Lung (tissue), 11 donors: ENCODE measurements at regions not wholly inside any gene's neighbourhood (a gene's known extent, or its start where the extent isn't known, plus 50 kb on each side); places are given as distances from the start of the nearest gene placed in this dataset.

Source experiments
- ATAC-seq: fragments of 200-7000 bp; cut with Tn5 transposase; one replicate; pipeline ENCODE4 v1.9.1; 2020; ENCODE audit warnings: moderate number of reproducible peaks; ENCODE audit not compliant: insufficient read depth, low FRiP score
- DNase-seq, 3 donors: peaks; one replicate each; pipeline ENCODE4 v3.0.0-alpha.2; 2013 to 2017
- H3K27ac ChIP-seq, 2 donors: one replicate each; pipeline ENCODE4 v1.5.1; 2013; ENCODE audit warnings: mild to moderate bottlenecking in 2 of 2, moderate library complexity in 2 of 2, control low read depth in 1 of 2, inconsistent platforms in 1 of 2, low read depth in 1 of 2, low read length in 1 of 2
- H3K27me3 ChIP-seq, 3 donors: one replicate each; pipeline ENCODE4 v1.5.1; 2013; ENCODE audit warnings: low read length in 2 of 3; ENCODE audit not compliant: control insufficient read depth in 3 of 3, insufficient read depth in 3 of 3
- H3K36me3 ChIP-seq, 4 donors: one replicate each; pipeline ENCODE4 v1.5.1; 2013; ENCODE audit warnings: low read length in 4 of 4, mild to moderate bottlenecking in 1 of 4, moderate library complexity in 1 of 4; ENCODE audit not compliant: control insufficient read depth in 4 of 4, insufficient read depth in 4 of 4
- H3K4me1 ChIP-seq, 5 donors: one replicate each; pipeline ENCODE4 v1.5.1; 2013; ENCODE audit warnings: low read length in 5 of 5, mild to moderate bottlenecking in 2 of 5, moderate library complexity in 1 of 5; ENCODE audit not compliant: control insufficient read depth in 5 of 5, insufficient read depth in 5 of 5
- H3K4me3 ChIP-seq: one replicate; pipeline ENCODE4 v1.5.1; 2013; ENCODE audit warnings: mild to moderate bottlenecking, control low read depth, moderate library complexity
- H3K9ac ChIP-seq, 2 donors: one replicate each; pipeline ENCODE4 v1.5.1; 2013; ENCODE audit warnings: low read length in 2 of 2, control low read depth in 1 of 2; ENCODE audit not compliant: insufficient read depth in 1 of 2
- H3K9me3 ChIP-seq, 4 donors: one replicate each; pipeline ENCODE4 v1.5.1; 2013; ENCODE audit warnings: low read length in 3 of 4, mild to moderate bottlenecking in 1 of 4, moderate library complexity in 1 of 4; ENCODE audit not compliant: control insufficient read depth in 4 of 4, insufficient read depth in 3 of 4
- WGBS, 2 donors: extraction: QIAGEN DNeasy Blood & Tissue Kit; methylation state at CpG; one replicate each; pipeline ENCODE4 v1.1.7; 2013; 5-methylcytosine and 5-hydroxymethylcytosine counted together
- TF ChIP-seq, protein P1 (sequence below): IDR thresholded peaks from 2 replicates; pipeline ENCODE4 v1.5.1; 2012; ENCODE audit warnings: mild to moderate bottlenecking; ENCODE audit errors: control extremely low read depth, extremely low read depth
- donor health status: control.
- donor health status: control.
- donor health status: Bipolar disorder and iron deficiency.
- donor health status: healthy.
- donor health status: DM: yes; HTN: yes; CAD: no.

GRCh38 chr11:39725081-39725480, 1734.4 kb downstream of the LRRC4C start:
- Histone ChIP-seq H3K27ac (no peak overlapping the region), H3K36me3 (no peaks in the 10 kb centered on the region), H3K9ac (no peak overlapping the region), H3K4me1 (peaks cover 0 to 8% (median 2%) of the 10 kb centered on the region in 5 donors), H3K9me3 (no peaks in the 10 kb centered on the region), H3K4me3 (no peak overlapping the region), H3K27me3 (no peaks in the 10 kb centered on the region)
- TF ChIP-seq, protein P1, sequence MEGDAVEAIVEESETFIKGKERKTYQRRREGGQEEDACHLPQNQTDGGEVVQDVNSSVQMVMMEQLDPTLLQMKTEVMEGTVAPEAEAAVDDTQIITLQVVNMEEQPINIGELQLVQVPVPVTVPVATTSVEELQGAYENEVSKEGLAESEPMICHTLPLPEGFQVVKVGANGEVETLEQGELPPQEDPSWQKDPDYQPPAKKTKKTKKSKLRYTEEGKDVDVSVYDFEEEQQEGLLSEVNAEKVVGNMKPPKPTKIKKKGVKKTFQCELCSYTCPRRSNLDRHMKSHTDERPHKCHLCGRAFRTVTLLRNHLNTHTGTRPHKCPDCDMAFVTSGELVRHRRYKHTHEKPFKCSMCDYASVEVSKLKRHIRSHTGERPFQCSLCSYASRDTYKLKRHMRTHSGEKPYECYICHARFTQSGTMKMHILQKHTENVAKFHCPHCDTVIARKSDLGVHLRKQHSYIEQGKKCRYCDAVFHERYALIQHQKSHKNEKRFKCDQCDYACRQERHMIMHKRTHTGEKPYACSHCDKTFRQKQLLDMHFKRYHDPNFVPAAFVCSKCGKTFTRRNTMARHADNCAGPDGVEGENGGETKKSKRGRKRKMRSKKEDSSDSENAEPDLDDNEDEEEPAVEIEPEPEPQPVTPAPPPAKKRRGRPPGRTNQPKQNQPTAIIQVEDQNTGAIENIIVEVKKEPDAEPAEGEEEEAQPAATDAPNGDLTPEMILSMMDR: no peak
- WGBS, 2 donors: 47 to 49% methylated on average over 3 of the region's 3 CpGs
- ATAC-seq (no peak), DNase-seq (peak in 1 of 3 donors; percentile 19)

DNA sequence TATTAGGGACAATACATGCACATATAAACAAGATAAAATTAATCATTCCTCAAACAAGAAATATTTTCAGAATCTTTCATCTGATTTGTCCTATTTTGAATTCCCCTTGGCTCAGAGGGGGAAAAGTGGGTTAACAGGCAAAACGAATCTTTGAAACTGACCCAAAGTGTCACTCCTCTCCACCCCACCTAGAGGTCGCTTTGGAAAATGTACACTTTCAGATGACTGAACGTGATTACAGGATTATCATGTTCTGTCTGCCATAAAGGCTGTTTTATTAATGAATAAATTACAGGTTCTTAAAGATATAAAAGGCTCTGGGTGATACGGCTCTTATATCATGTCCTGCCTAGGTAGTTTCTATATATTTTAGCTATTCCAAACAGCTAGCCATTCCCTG, 1735.0 kb downstream of the LRRC4C start:
- Histone ChIP-seq H3K9me3 (no peaks in the 10 kb centered on the region), H3K27me3 (no peaks in the 10 kb centered on the region), H3K36me3 (no peaks in the 10 kb centered on the region), H3K9ac (no peak overlapping the region), H3K27ac (no peak overlapping the region), H3K4me1 (peaks cover 0 to 8% (median 2%) of the 10 kb centered on the region in 5 donors), H3K4me3 (no peak overlapping the region)
- ATAC-seq (no peak), DNase-seq (no peak)
- TF ChIP-seq, protein P1: no peak
- 57 to 63% methylated on average over 4 of the region's 4 CpGs for WGBS, 2 donors

GRCh38 chr11:39712581-39712980, 1746.9 kb downstream of the LRRC4C start:
- no peak overlapping the region for H3K4me3 ChIP-seq
- no peak overlapping the region for H3K27ac ChIP-seq
- ATAC-seq (no peak), DNase-seq (peak in 2 of 3 donors; percentile 70 to 76)
- H3K36me3 ChIP-seq: no peaks in the 10 kb centered on the region
- no peak overlapping the region for H3K9ac ChIP-seq
- TF ChIP-seq, protein P1: no peak
- H3K9me3 ChIP-seq: peaks cover 0 to 6% (median 0%) of the 10 kb centered on the region in 4 donors
- 67 to 84% methylated on average over 2 of the region's 2 CpGs for WGBS, 2 donors
- H3K27me3 ChIP-seq: no peaks in the 10 kb centered on the region
- H3K4me1 ChIP-seq: peaks cover 0 to 6% (median 0%) of the 10 kb centered on the region in 5 donors

DNA sequence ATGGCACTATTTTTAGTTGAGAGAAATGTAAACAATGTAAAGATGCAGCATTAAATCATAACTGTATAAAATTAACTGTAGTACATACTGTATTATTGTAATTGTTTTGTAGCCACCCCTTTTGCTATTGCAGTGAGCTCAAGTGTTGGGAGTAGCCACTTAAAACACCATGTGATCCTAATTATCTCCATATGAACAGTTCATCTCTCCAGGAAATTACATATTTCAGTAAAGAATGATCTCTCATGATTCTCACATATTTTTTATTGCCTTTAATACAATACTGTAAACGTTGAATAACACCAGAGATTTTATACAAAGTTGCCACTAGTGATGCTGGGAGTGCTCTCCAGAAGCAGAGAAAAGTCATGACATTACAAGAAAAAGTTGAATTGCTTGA, 1768.6 kb downstream of the LRRC4C start:
- TF ChIP-seq, protein P1: no peak
- 57 to 68% methylated on average over 1 of the region's 1 CpG for WGBS, 2 donors
- no peak overlapping the region for H3K9ac ChIP-seq
- H3K27ac ChIP-seq: no peak overlapping the region
- no peaks in the 10 kb centered on the region for H3K4me1 ChIP-seq
- ATAC-seq: no peak
- H3K27me3 ChIP-seq: no peaks in the 10 kb centered on the region
- H3K36me3 ChIP-seq: no peaks in the 10 kb centered on the region
- H3K4me3 ChIP-seq: no peak overlapping the region
- DNase-seq: no peak
- H3K9me3 ChIP-seq: peaks cover 0 to 2% (median 0%) of the 10 kb centered on the region in 4 donors
